ENCODE measurements at regions not wholly inside any gene's neighbourhood (a gene's known extent, or its start where the extent isn't known, plus 50 kb on each side); places are given as distances from the start of the nearest gene placed in this dataset.
"Not testable (repeated sequence)": the region's sequence is repeated elsewhere in the genome, so short reads cannot be mapped to it uniquely, and the experiment has no call there.

- H3K9me2 ChIP-seq; H3K4me2 ChIP-seq; H3F3A ChIP-seq (replicated peaks; ENCODE audit: insufficient read depth); H3K9ac ChIP-seq; H3K4me3 ChIP-seq (ENCODE audit: low read depth in 2 of 2, low read length in 1 of 2); CTCF ChIA-PET; H3K27ac ChIP-seq (ENCODE audit: low read depth in 2 of 2, low read length in 1 of 2); H3K4me1 ChIP-seq (ENCODE audit: control insufficient read depth in 1 of 2, insufficient read depth in 2 of 2, low read depth in 1 of 2, low read length in 1 of 2); DNase-seq; POLR2A ChIA-PET; H3K79me2 ChIP-seq (ENCODE audit: insufficient read depth); H3K36me3 ChIP-seq (replicated peaks in 1 of 2; ENCODE audit: control insufficient read depth in 1 of 2, insufficient read depth in 2 of 2, low read length in 1 of 2); H2AFZ ChIP-seq (ENCODE audit: low read depth); H4K20me1 ChIP-seq (ENCODE audit: insufficient read depth); H3K9me3 ChIP-seq: not testable (repeated sequence)
- WGBS (ENCODE audit: low lambda C conversion rate): 0% methylated on average over 1 of the region's 1 CpG
- H3K27me3 ChIP-seq (ENCODE audit: insufficient read depth): peaks cover 33% of the 10 kb centered on the region; the same call in 1 of the 2 replicates
Measured at GRCh38 chr15:20265710-20266109, 275.9 kb downstream of the GOLGA6L6 start.

- H3K4me1 ChIP-seq (ENCODE audit: control insufficient read depth in 1 of 2, insufficient read depth in 2 of 2, low read depth in 1 of 2, low read length in 1 of 2); H3K27ac ChIP-seq (ENCODE audit: low read depth in 2 of 2, low read length in 1 of 2); H3K9ac ChIP-seq; H3K4me3 ChIP-seq (ENCODE audit: low read depth in 2 of 2, low read length in 1 of 2); H2AFZ ChIP-seq (ENCODE audit: low read depth); H3F3A ChIP-seq (replicated peaks; ENCODE audit: insufficient read depth); H3K9me2 ChIP-seq; CTCF ChIA-PET; H4K20me1 ChIP-seq (ENCODE audit: insufficient read depth); H3K36me3 ChIP-seq (replicated peaks in 1 of 2; ENCODE audit: control insufficient read depth in 1 of 2, insufficient read depth in 2 of 2, low read length in 1 of 2); H3K9me3 ChIP-seq; POLR2A ChIA-PET; H3K79me2 ChIP-seq (ENCODE audit: insufficient read depth); H3K4me2 ChIP-seq; DNase-seq: not testable (repeated sequence)
- WGBS (ENCODE audit: low lambda C conversion rate): under 1% methylated on average over 15 of the region's 16 CpGs
- H3K27me3 ChIP-seq (ENCODE audit: insufficient read depth): peaks cover 27% of the 10 kb centered on the region; the same call in 1 of the 2 replicates
Measured at GRCh38 chr15:20261321-20262280, 280.0 kb downstream of the GOLGA6L6 start.

- H3K79me2 ChIP-seq (ENCODE audit: insufficient read depth); CTCF ChIA-PET; H3K27ac ChIP-seq (ENCODE audit: low read depth in 2 of 2, low read length in 1 of 2); H3K4me2 ChIP-seq; DNase-seq; H2AFZ ChIP-seq (ENCODE audit: low read depth); H3K9me3 ChIP-seq; H3K9me2 ChIP-seq; H3K36me3 ChIP-seq (replicated peaks in 1 of 2; ENCODE audit: control insufficient read depth in 1 of 2, insufficient read depth in 2 of 2, low read length in 1 of 2); H3K4me1 ChIP-seq (ENCODE audit: control insufficient read depth in 1 of 2, insufficient read depth in 2 of 2, low read depth in 1 of 2, low read length in 1 of 2); H3K4me3 ChIP-seq (ENCODE audit: low read depth in 2 of 2, low read length in 1 of 2); H3F3A ChIP-seq (replicated peaks; ENCODE audit: insufficient read depth); POLR2A ChIA-PET; H3K9ac ChIP-seq; H4K20me1 ChIP-seq (ENCODE audit: insufficient read depth): not testable (repeated sequence)
- H3K27me3 ChIP-seq (ENCODE audit: insufficient read depth): peaks cover 28% of the 10 kb centered on the region; the same call in 1 of the 2 replicates
- 6% methylated on average over 7 of the region's 7 CpGs for WGBS (ENCODE audit: low lambda C conversion rate)
Measured at GRCh38 chr15:20260650-20261049, 280.9 kb downstream of the GOLGA6L6 start.

GRCh38 chr15:20259559-20260190 is 281.9 kb downstream of the GOLGA6L6 start:
- H3K27ac ChIP-seq (ENCODE audit: low read depth in 2 of 2, low read length in 1 of 2); CTCF ChIA-PET; H3K79me2 ChIP-seq (ENCODE audit: insufficient read depth); POLR2A ChIA-PET; H3K4me3 ChIP-seq (ENCODE audit: low read depth in 2 of 2, low read length in 1 of 2); H3F3A ChIP-seq (replicated peaks; ENCODE audit: insufficient read depth); DNase-seq; H3K4me2 ChIP-seq; H3K9ac ChIP-seq; H3K9me3 ChIP-seq; H3K36me3 ChIP-seq (replicated peaks in 1 of 2; ENCODE audit: control insufficient read depth in 1 of 2, insufficient read depth in 2 of 2, low read length in 1 of 2); H4K20me1 ChIP-seq (ENCODE audit: insufficient read depth); H2AFZ ChIP-seq (ENCODE audit: low read depth); H3K9me2 ChIP-seq; H3K4me1 ChIP-seq (ENCODE audit: control insufficient read depth in 1 of 2, insufficient read depth in 2 of 2, low read depth in 1 of 2, low read length in 1 of 2): not testable (repeated sequence)
- peaks cover 36% of the 10 kb centered on the region; the same call in 1 of the 2 replicates for H3K27me3 ChIP-seq (ENCODE audit: insufficient read depth)
- 2% methylated on average over 9 of the region's 9 CpGs for WGBS (ENCODE audit: low lambda C conversion rate)

- H3K4me3 ChIP-seq (ENCODE audit: low read depth in 2 of 2, low read length in 1 of 2); H3K9me3 ChIP-seq; DNase-seq; H3K27ac ChIP-seq (ENCODE audit: low read depth in 2 of 2, low read length in 1 of 2); CTCF ChIA-PET; H3K4me1 ChIP-seq (ENCODE audit: control insufficient read depth in 1 of 2, insufficient read depth in 2 of 2, low read depth in 1 of 2, low read length in 1 of 2); H3K79me2 ChIP-seq (ENCODE audit: insufficient read depth); H3K36me3 ChIP-seq (replicated peaks in 1 of 2; ENCODE audit: control insufficient read depth in 1 of 2, insufficient read depth in 2 of 2, low read length in 1 of 2); H4K20me1 ChIP-seq (ENCODE audit: insufficient read depth); H2AFZ ChIP-seq (ENCODE audit: low read depth); POLR2A ChIA-PET; H3F3A ChIP-seq (replicated peaks; ENCODE audit: insufficient read depth); H3K4me2 ChIP-seq; H3K9ac ChIP-seq; H3K9me2 ChIP-seq: not testable (repeated sequence)
- peaks cover 21% of the 10 kb centered on the region; the same call in 1 of the 2 replicates for H3K27me3 ChIP-seq (ENCODE audit: insufficient read depth)
- 14% methylated on average over 7 of the region's 7 CpGs for WGBS (ENCODE audit: low lambda C conversion rate)
Measured at GRCh38 chr15:20256394-20256793, 285.2 kb downstream of the GOLGA6L6 start.

DNA sequence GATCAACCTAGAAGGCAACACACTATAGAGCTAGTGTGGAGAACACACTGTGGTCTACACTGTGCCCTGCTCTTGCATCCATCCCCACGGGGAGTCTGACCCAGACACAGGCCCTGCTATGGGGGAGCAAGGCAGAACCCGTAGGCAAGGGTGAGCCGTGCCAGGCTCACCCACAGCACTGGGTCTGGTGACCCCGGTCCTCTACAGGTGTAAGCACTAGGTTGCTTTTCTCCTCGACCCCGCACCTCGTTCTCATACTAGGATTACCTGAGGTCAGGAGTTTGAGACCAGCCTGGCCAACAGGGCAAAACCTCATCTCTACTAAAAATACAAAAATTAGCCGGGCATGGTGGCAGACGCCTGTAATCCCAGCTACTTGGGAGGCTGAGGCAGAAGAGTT is 286.0 kb downstream of the GOLGA6L6 start:
- H3F3A ChIP-seq (replicated peaks; ENCODE audit: insufficient read depth); H3K4me1 ChIP-seq (ENCODE audit: control insufficient read depth in 1 of 2, insufficient read depth in 2 of 2, low read depth in 1 of 2, low read length in 1 of 2); H4K20me1 ChIP-seq (ENCODE audit: insufficient read depth); H3K4me3 ChIP-seq (ENCODE audit: low read depth in 2 of 2, low read length in 1 of 2); H3K27ac ChIP-seq (ENCODE audit: low read depth in 2 of 2, low read length in 1 of 2); POLR2A ChIA-PET; H3K9me3 ChIP-seq; H3K36me3 ChIP-seq (replicated peaks in 1 of 2; ENCODE audit: control insufficient read depth in 1 of 2, insufficient read depth in 2 of 2, low read length in 1 of 2); H3K9ac ChIP-seq; DNase-seq; H3K79me2 ChIP-seq (ENCODE audit: insufficient read depth); H2AFZ ChIP-seq (ENCODE audit: low read depth); H3K4me2 ChIP-seq; CTCF ChIA-PET; H3K9me2 ChIP-seq: not testable (repeated sequence)
- peaks cover 16% of the 10 kb centered on the region; the same call in 1 of the 2 replicates for H3K27me3 ChIP-seq (ENCODE audit: insufficient read depth)
- under 1% methylated on average over 9 of the region's 9 CpGs for WGBS (ENCODE audit: low lambda C conversion rate)
